Kidney capillary endothelial cell (primary cell): ENCODE measurements at regions not wholly inside any gene's neighbourhood (a gene's known extent, or its start where the extent isn't known, plus 50 kb on each side); places are given as distances from the start of the nearest gene placed in this dataset.
"Not testable (repeated sequence)": the region's sequence is repeated elsewhere in the genome, so short reads cannot be mapped to it uniquely, and the experiment has no call there.

ENCODE experiments used
- DNase-seq: peaks from one replicate; pipeline ENCODE4 v3.0.0-alpha.2; 2018; ENCODE audit warnings: low spot score

GRCh38 chr13:85216576-85216975, 582.6 kb downstream of the SLITRK6 start:
- no peak for DNase-seq

GRCh38 chr13:85212692-85213091, 586.5 kb downstream of the SLITRK6 start:
- no peak for DNase-seq

DNA sequence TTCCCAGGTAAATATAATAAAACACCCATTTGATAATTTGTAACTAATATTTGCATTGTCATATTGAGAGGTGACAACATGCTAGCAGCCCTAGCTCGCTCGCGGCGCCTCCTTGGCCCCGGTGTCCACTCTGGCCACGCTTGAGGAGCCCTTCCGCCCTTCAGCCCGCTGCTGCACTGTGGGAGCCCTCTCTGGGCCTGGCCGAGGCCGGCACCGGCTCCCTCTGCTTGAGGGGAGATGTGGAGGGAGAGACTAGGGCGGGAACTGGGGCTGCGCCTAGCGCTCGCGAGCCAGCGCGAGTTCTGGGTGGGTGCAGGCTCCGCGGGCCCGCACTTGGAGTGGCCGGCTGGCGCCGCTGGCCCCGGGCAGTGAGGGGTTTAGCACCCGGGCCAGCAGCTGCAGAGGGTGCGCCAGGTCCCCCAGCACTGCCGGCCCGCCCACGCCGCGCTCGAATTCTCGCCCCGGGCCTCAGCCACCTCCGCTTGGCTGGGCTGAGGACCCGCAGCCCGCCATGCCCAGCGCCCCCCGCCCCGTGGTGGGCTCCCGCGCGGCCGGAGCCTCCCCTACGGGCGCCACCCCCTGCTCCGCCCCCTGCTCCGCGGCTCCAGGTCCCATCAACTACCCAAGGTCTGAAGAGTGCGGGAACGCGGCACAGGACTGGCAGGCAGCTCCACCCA, 594.4 kb downstream of the SLITRK6 start:
- DNase-seq, result no peak

- no peak for DNase-seq
These were observed 601.8 kb downstream of the SLITRK6 start for GRCh38 chr13:85197431-85197830.

DNA sequence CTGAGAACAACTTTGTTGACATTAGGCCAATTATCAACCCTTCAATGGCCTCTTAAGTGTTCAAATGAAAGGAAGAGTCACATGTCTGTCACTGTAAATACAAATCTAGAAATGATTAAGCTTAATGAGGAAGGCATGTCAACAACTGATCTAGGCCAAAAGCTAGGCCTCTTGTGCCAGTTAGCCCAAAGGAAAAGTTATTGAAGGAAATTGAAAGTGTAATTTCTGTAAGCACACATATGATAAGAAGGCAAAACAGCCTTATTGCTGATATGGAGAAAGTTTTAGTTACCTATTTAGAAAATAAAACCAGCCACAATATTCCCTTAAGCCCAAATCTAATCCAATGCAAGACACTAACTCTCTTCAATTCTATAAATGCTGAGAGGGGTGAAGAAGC, 604.7 kb downstream of the SLITRK6 start:
- DNase-seq, result no peak

DNA sequence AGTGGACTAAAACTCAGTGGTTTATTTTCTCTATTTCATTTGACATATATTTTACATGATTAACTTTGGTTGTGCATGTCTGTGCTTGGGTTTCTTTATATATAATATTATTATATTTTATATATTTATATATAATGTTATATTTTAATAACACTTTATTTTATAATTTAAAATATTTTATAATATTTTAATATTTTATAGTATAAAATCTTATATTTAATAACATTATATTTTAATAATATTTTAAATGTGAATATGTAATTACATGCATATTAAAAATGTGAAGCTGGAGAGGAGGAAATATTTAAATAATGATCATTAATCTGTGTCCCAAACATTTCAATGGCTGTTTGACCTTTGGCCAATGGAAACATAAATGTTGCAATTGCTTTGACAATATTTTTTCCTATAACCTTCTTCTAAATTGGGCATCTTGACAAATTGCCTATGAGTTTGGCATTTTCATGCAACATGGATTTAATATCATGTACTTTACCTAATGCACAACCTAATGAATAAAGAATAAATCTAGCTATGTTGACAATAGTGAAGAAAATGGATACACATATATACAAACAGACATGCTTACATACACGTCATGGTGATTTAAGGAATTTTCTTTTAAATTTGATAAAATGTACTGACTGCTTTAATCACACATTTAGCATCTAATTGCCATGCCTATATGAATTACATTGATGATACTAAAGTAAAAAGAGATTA, 607.1 kb downstream of the SLITRK6 start:
- DNase-seq, result no peak

DNA sequence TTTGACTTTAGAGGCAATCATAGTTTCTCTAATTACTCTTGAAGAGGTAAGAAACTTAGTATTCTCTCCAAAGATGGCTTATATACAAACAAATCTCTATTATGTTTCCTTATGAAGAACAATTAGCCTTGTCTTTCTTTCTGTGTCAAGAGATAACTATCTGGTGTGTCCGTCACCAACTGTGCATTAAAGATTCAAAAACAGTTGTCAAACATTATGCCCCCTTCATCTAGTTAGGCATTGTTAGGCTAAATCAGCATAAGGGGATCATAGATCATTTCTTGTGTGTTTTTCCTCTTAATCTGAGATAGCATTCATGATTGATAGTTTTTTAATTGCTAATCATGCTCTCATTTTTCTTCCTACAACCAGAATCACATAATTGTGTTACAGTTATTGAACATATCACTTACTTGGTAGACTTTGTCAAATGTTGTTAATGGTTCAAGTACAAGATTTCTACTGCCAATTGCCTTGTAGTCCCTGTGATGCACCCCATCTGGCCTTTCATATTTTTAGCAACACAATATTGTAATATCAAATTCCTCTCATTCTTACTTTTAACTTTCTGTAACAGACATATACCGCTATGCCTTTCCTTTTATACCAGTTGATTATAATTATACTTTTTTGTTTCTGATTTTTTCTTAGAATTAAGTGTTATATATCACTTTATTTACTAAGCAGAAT, 612.7 kb downstream of the SLITRK6 start:
- no peak for DNase-seq

GRCh38 chr13:85174291-85174690, 624.9 kb downstream of the SLITRK6 start:
- DNase-seq, result no peak

DNA sequence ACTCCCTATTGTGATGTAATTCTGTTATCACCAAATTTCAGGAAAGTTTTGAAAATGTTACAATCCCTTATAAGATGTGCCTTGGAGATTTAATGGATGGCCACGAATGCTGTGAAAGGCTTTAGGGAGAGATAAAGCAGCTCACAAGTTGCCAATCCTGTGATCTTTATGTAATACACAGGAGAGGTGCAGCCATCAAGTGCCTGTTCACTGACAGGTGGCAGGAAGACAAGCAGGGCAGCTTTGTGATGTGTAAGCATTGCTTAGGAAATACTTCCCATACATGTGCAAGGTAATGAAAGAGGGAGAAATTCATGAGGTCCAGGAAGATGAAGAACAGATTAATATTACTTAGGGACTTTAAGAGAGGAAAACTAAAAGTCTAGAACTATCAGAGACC, 628.8 kb downstream of the SLITRK6 start:
- no peak for DNase-seq

DNA sequence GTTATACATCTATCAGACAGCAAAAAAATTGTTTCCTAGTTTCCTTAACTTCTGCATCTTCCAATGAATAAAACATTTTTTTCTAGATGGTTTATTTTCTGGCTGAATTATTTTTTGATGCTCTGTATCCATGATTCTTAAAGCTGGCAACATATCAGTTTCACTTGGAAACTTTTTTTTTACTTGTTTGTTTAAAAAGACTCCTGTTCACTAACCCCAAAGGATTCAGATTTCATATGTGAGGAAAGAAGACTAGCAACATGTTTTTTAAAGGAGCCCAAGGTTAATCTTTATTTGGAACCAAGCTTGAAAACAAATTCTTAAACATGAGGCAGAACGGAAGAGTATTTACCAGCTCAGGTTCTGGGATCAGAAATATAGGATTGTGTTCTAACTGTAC, 632.3 kb downstream of the SLITRK6 start:
- no peak for DNase-seq

DNA sequence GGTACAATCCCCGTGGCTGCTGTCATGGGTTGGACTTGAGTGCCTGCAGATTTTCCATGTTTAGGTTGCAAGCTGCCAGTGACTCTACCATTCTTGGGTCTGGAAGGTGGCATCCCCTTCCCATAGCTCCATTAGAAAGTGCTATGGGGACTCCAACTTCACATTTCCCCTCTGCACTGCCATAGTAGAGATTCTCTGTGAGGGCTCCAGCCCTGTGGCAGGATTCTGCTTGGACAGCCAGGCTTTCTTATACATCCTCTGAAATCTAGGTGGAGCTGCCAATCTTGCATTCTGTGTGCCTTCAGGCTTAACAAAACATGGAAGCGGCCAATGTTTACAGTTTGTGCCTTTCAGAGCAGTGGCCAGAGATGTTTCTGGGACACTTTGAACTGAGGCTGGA, 636.2 kb downstream of the SLITRK6 start:
- no peak for DNase-seq

- DNase-seq, result no peak
These were observed 651.2 kb downstream of the SLITRK6 start for GRCh38 chr13:85148009-85148408.

DNA sequence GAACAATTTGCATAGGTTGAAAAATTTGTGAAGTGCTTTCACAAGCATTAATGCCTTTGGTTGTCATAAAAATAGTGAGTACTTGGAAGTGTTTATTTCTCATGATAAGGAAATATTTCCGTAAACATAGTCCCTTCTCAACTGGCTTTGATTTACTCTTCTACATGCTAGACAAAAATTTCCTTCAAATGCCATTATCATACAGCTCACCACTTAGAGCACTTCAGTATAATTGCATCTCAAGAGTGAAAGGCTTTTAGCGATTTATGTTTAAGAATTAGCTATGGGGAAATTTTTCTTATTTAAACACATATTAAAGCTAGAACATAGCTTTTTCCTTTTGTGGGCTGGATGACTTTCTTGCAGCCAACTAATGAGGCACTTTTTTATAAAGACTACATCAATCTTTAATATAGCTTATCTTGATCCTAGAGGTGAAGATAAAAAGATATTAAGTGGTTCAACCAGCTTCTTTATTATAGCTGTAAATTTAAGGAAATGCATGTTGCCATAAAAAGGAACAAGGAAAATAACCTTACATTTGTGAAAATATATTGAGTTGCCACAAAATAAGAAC, 656.8 kb downstream of the SLITRK6 start:
- DNase-seq, result no peak

- DNase-seq, result no peak
These were observed 657.8 kb downstream of the SLITRK6 start for GRCh38 chr13:85141401-85141800.

DNA sequence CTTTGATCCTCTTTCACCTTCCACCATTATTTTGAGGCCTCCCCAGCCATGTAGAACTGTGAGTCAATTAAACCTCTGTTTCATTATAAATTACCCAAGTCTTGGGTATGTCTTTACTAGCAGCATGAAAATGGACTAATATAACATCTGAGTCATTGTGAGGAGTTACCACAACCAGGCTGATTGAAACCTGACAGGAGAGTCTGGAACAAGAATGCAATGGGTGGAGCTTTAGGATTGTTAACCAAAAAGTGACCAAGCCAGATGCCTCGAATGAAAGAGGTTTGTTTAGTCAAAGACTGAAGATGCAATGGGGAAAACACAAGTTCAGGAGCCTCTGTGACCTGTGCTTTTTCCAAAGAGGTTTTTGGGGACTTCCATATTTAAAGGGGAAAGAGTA, 659.0 kb downstream of the SLITRK6 start:
- DNase-seq, result no peak

- no peak for DNase-seq
These were observed 661.7 kb downstream of the SLITRK6 start for GRCh38 chr13:85137516-85137915.

DNA sequence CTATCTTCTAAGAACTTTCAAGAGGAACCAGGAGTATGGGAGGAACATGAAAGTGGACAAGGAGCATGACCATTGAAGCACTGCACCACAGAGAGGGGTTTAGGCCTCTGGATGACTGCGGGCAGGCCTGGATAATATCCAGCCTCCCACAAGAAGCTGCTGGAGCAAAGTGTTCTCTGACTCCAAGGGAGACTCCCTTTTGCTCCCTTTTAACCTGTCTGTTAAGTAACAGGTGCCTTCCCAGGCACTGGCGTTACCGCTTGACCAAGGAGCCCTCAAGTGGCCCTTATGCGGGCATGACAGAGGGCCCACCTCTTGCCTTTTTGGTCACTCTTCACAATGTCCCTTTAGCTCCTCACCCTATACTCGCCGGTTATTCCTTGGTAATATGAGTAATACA, 666.2 kb downstream of the SLITRK6 start:
- no peak for DNase-seq

- not testable (repeated sequence) for DNase-seq
These were observed 675.7 kb downstream of the SLITRK6 start for GRCh38 chr13:85123501-85123900.

DNA sequence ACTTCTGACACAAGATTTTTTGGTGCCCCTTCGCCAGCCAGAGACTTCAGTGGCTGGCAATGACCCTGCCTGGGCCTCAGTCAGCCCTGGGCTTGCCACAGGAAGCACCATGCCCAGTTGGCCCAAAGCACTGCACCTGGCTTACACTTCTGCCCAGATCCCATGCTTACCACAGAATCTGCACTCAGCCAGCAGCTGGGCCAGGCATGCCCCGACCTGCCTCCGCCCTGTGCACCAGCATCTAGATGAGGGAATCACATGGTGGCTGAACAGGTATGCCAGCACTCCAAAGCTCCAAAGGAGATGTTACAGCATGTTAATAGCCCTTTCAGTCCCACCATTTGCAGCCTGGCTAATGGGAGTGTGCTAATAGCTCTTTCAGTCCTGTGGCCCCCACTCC, 690.9 kb downstream of the SLITRK6 start:
- no peak for DNase-seq

DNA sequence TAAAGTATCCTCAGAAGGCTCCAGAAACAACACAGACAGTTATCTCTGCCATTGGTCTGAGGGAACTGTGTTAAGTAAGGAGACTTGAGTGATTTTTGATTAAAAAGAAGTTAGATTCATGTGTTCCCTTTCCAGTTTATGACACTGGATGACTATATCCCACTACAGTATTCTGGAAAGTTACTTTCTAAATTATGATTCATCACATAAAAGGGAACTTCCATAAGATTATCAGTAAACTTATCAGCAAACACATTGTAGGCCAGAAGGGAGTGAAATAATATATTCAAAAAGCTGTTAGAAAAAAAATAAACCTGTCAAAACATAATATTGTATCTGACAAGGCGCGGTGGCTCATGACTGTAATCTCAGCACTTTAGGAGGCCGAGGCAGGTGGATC, 700.0 kb downstream of the SLITRK6 start:
- DNase-seq, result no peak

DNA sequence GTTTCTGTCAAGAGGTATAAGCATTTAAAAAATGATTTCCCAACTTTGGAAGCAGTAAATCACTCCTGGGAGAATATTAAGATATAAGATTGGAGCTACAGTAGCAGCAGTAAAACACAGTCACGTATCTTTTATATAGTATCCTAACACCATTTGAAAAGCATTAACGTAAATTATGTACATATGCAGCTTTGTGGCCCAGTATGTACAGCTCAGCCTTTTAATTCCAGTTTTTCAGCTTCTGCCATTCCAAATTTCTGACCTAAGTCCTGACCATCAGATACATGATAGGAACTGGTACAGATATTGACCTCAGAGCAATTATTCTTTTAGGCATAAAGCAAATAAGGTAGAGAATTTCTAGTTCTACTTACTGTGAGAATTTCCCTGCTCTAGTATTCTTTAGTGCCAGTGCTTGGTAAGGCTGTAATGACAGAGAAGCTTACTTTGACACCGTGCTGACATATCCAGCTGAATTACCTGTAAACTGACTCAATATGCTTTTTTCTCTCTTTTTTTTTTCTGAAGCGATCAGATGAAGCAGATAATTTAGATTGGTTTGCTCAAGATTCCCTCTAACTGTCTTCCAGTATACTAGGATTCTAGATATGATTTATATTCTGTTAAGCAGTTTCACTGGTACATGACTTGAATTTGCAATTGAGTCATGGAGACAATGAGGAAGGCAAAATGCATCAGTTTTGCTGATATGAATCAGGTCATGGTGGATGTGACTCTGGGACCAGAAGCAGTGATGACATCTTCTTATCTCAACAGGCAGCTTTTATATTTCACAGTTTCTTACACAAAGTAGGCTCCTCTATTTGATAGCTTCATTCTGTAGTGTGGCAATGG, 703.6 kb downstream of the SLITRK6 start:
- DNase-seq, result no peak

DNA sequence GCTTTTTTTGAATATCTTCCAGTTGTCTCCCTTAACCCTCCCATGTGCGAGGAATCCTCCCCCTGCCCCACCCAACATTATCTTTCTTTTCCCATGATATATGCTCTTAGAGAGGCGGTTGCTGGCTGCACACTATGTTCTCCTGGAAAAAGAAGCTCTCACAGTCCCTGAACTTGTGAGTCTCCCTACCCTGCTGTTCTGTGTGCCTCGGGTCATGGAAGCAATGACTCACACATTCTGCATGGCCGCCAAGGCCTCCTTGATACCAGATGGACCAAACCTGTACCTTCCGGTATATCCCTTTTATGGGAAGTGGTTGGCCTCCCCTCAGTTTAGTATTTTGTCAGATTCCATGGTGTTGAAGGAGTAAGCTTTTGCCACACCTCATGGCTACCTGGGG, 705.4 kb downstream of the SLITRK6 start:
- no peak for DNase-seq
